A549 (cell line): ENCODE measurements at regions not wholly inside any gene's neighbourhood (a gene's known extent, or its start where the extent isn't known, plus 50 kb on each side); places are given as distances from the start of the nearest gene placed in this dataset.

Experiments used
- ATAC-seq, 2 experiments: fragments of 200-7000 bp in 1 of 2; fragments of >200 bp in 1 of 2; cut with Nextera tagmentation in 1 of 2; cut with Tn5 transposase in 1 of 2; 3 replicates each; pipeline versions ENCODE4 v1.8.0 to v1.9.1; 2018 to 2020; ENCODE audit warnings: mild to moderate bottlenecking in 1 of 2, moderate library complexity in 1 of 2
- CTCF ChIA-PET: fragments of 300-600 bp; sonication (Branson Sonifier 250); formaldehyde crosslinking; extraction: SDS; loops from one replicate; lab custom pipeline; 2021; ENCODE audit warnings: antibody characterized with exemption, inconsistent platforms; lab: Yijun Ruan, JAX
- POLR2A ChIA-PET: fragments of 350-600 bp; formaldehyde crosslinking; extraction: SDS; loops from one replicate; lab custom pipeline; 2021; ENCODE audit warnings: antibody characterized with exemption, inconsistent platforms; lab: Yijun Ruan, JAX
- DNase-seq, 2 experiments: peaks; one replicate each; pipeline versions ENCODE4 v3.0.0 to v3.0.0-alpha.2; 2011 to 2016; ENCODE audit warnings: low read depth in 1 of 2, low spot score in 1 of 2
- FAIRE-seq: peaks from 2 replicates; lab custom pipeline; 2011; peaks lifted over from hg19 to GRCh38; lab: Jason Lieb, UNC
- H3K27ac ChIP-seq, 2 experiments: fragments of >200 bp; sonication (Bioruptor Twin); formaldehyde crosslinking; 3 replicates each; pipeline ENCODE4 v1.5.1; 2016 to 2017
- H3K4me1 ChIP-seq: fragments of >200 bp; sonication (Bioruptor Twin); formaldehyde crosslinking; 3 replicates; pipeline ENCODE4 v1.6.1; 2016
- H3K4me2 ChIP-seq: fragments of >200 bp; sonication (Bioruptor Twin); formaldehyde crosslinking; 3 replicates; pipeline ENCODE4 v1.6.1; 2016
- H3K4me3 ChIP-seq: fragments of >200 bp; sonication (Bioruptor Twin); formaldehyde crosslinking; 3 replicates; pipeline ENCODE4 v1.5.1; 2016
- H3K9me3 ChIP-seq: fragments of >200 bp; sonication (Bioruptor Twin); formaldehyde crosslinking; 3 replicates; pipeline ENCODE4 v1.6.1; 2016
- CBX2 ChIP-seq: fragments of 200-600 bp; sonication (generic); IDR thresholded peaks from 2 replicates; pipeline ENCODE4 v1.6.1; 2016; ENCODE audit warnings: low read depth, mild to moderate bottlenecking, borderline replicate concordance
- CEBPB ChIP-seq, 2 experiments: fragments of >200 bp in 1 of 2; sonication (Bioruptor Twin) in 1 of 2; formaldehyde crosslinking in 1 of 2; IDR thresholded peaks; 2 replicates each; pipeline ENCODE4 v1.6.1; 2012 to 2016
- CHD2 ChIP-seq: fragments of 150-350 bp; IDR thresholded peaks from 2 replicates; pipeline ENCODE4 v1.6.1; 2014; ENCODE audit warnings: low read length; ENCODE audit not compliant: partially characterized antibody
- CHD4 ChIP-seq: fragments of 200-600 bp; sonication (generic); IDR thresholded peaks from 2 replicates; pipeline ENCODE4 v1.6.1; 2016; ENCODE audit warnings: antibody characterized with exemption, mild to moderate bottlenecking, borderline replicate concordance
- EHF ChIP-seq: fragments of 250-450 bp; sonication (Bioruptor Pico); IDR thresholded peaks from 2 replicates; pipeline ENCODE4 v1.5.0; 2020; ENCODE audit warnings: mild to moderate bottlenecking
- EP300 ChIP-seq, 2 experiments: fragments of >200 bp; sonication (Bioruptor Twin); formaldehyde crosslinking; IDR thresholded peaks; 2 replicates in 1 of 2; 3 replicates in 1 of 2; pipeline ENCODE4 v1.6.1; 2016 to 2017
- FOSL2 ChIP-seq, 2 experiments: fragments of 450-650 bp in 1 of 2; fragments of >200 bp in 1 of 2; sonication (Bioruptor Twin) in 1 of 2; formaldehyde crosslinking; IDR thresholded peaks; 2 replicates each; pipeline versions ENCODE4 v1.5.0 to v1.6.1; 2016 to 2020; ENCODE audit warnings: mild to moderate bottlenecking in 1 of 2, moderate library complexity in 1 of 2
- FOXS1 ChIP-seq: fragments of 250-450 bp; sonication (Bioruptor Pico); IDR thresholded peaks from 2 replicates; pipeline ENCODE4 v1.5.0; 2020; ENCODE audit warnings: mild to moderate bottlenecking, moderate library complexity
- GATA3 ChIP-seq: IDR thresholded peaks from 2 replicates; pipeline ENCODE4 v1.6.1; 2012; ENCODE audit warnings: borderline replicate concordance
- HDAC2 ChIP-seq: fragments of 200-600 bp; sonication (generic); IDR thresholded peaks from 2 replicates; pipeline ENCODE4 v1.6.1; 2016
- HEYL ChIP-seq: fragments of 250-450 bp; sonication (Bioruptor Pico); IDR thresholded peaks from 2 replicates; pipeline ENCODE4 v1.8.0; 2021; ENCODE audit warnings: mild to moderate bottlenecking, moderate library complexity
- KDM5A ChIP-seq: fragments of 200-600 bp; sonication (generic); IDR thresholded peaks from 2 replicates; pipeline ENCODE4 v1.6.1; 2016; ENCODE audit warnings: antibody characterized with exemption, mild to moderate bottlenecking
- MYC ChIP-seq: IDR thresholded peaks from 2 replicates; pipeline ENCODE4 v1.6.1; 2012; ENCODE audit warnings: mild to moderate bottlenecking, inconsistent platforms, low read length, improper control_type of control experiment, borderline replicate concordance
- NFE2L2 ChIP-seq: fragments of 150-350 bp; conservative IDR thresholded peaks from 2 replicates; pipeline ENCODE4 v1.6.1; 2014; ENCODE audit warnings: low read length
- NPAS2 ChIP-seq: fragments of 250-450 bp; sonication (Bioruptor Pico); IDR thresholded peaks from 2 replicates; pipeline ENCODE4 v1.8.0; 2022; ENCODE audit warnings: mild to moderate bottlenecking, moderate library complexity, borderline replicate concordance
- PHF8 ChIP-seq: fragments of 200-600 bp; sonication (generic); IDR thresholded peaks from 2 replicates; pipeline ENCODE4 v1.6.1; 2016; ENCODE audit warnings: low read depth, mild to moderate bottlenecking, antibody characterized with exemption, moderate library complexity, borderline replicate concordance
- RAD21 ChIP-seq, 2 experiments: fragments of >200 bp in 1 of 2; sonication (Bioruptor Twin) in 1 of 2; formaldehyde crosslinking in 1 of 2; IDR thresholded peaks in 1 of 2; conservative IDR thresholded peaks in 1 of 2; 2 replicates in 1 of 2; 3 replicates in 1 of 2; pipeline ENCODE4 v1.6.1; 2012 to 2018; ENCODE audit warnings: inconsistent platforms in 1 of 2
- RCOR1 ChIP-seq: fragments of 150-350 bp; IDR thresholded peaks from 2 replicates; pipeline ENCODE4 v1.6.1; 2014; ENCODE audit warnings: antibody characterized with exemption, low read length, low read depth
- RFX5 ChIP-seq: fragments of 450-650 bp; IDR thresholded peaks from 2 replicates; pipeline ENCODE4 v1.7.1; 2014; ENCODE audit warnings: antibody characterized with exemption, mild to moderate bottlenecking, moderate library complexity
- SMC3 ChIP-seq: fragments of >200 bp; sonication (Bioruptor Twin); formaldehyde crosslinking; IDR thresholded peaks from 3 replicates; pipeline ENCODE4 v1.6.1; 2018; ENCODE audit warnings: inconsistent platforms
- TP53 ChIP-seq: fragments of 250-450 bp; sonication (Bioruptor Pico); IDR thresholded peaks from 2 replicates; pipeline ENCODE4 v1.5.0; 2021; ENCODE audit warnings: mild to moderate bottlenecking, moderate library complexity
- ZC3H11A ChIP-seq: fragments of 450-650 bp; IDR thresholded peaks from 2 replicates; pipeline ENCODE4 v1.6.1; 2014; ENCODE audit warnings: antibody characterized with exemption, mild to moderate bottlenecking
- ZFP36 ChIP-seq: fragments of 450-650 bp; IDR thresholded peaks from 2 replicates; pipeline ENCODE4 v1.6.1; 2014; ENCODE audit warnings: borderline replicate concordance; ENCODE audit not compliant: partially characterized antibody
- ZNF302 ChIP-seq: fragments of 250-450 bp; sonication (Bioruptor Pico); IDR thresholded peaks from 2 replicates; pipeline ENCODE4 v1.9.0; 2021; ENCODE audit warnings: inconsistent platforms, mild to moderate bottlenecking, moderate library complexity
- WGBS: methylation state at CpG from one replicate; pipeline ENCODE4 v1.1.6; 2017; ENCODE audit errors: missing lambda C conversion rate; 5-methylcytosine and 5-hydroxymethylcytosine counted together
- TF ChIP-seq, protein P1 (sequence below): IDR thresholded peaks from 2 replicates; pipeline ENCODE4 v1.6.1; 2012; ENCODE audit warnings: low read depth, borderline replicate concordance
- TF ChIP-seq, protein P2 (sequence below): fragments of >200 bp; sonication (Bioruptor Twin); formaldehyde crosslinking; IDR thresholded peaks from 2 replicates; pipeline ENCODE4 v1.6.1; 2016
- TF ChIP-seq, protein P3 (sequence below): fragments of >200 bp; sonication (Bioruptor Twin); formaldehyde crosslinking; IDR thresholded peaks from 3 replicates; pipeline ENCODE4 v1.5.1; 2016
- TF ChIP-seq, protein P4 (sequence below): fragments of 250-450 bp; sonication (Bioruptor Pico); IDR thresholded peaks from 2 replicates; pipeline ENCODE4 v1.5.0; 2021; ENCODE audit warnings: mild to moderate bottlenecking, moderate library complexity, borderline replicate concordance
- TF ChIP-seq, protein P5 (sequence below): fragments of 150-350 bp; IDR thresholded peaks from 2 replicates; pipeline ENCODE4 v1.6.1; 2014; ENCODE audit warnings: low read depth, mild to moderate bottlenecking, low read length
- TF ChIP-seq, protein P6 (sequence below): fragments of >200 bp; sonication (Bioruptor Twin); formaldehyde crosslinking; IDR thresholded peaks from 3 replicates; pipeline ENCODE4 v1.6.1; 2016

DNA sequence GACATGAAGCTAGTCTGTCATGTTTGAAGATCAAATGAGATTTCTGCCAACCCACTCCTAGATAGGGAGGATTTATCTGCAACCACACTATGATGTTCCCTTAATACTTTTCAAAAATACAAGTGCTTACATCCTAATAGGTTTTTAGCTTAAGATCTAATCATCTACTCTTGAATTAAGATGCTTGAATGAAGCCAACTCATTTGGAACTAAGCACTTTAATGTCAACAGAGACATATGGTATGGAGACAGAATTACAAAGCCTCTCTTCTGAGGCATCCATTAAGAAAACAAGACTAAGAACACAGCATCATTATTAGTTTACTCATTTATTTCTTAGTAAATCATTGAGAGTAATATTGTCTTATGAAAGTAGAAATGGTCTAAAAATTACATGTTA, 139.3 kb upstream of the NFIB start:
- H3K27ac ChIP-seq, result no peak overlapping the region
- no peak overlapping the region for H3K4me3 ChIP-seq
- POLR2A ChIA-PET, result no interaction called here
- no peaks in the 10 kb centered on the region for H3K4me1 ChIP-seq
- DNase-seq, result no peak
- CTCF ChIA-PET, result no interaction called here
- H3K9me3 ChIP-seq, result no peaks in the 10 kb centered on the region
- TF ChIP-seq, protein P1, sequence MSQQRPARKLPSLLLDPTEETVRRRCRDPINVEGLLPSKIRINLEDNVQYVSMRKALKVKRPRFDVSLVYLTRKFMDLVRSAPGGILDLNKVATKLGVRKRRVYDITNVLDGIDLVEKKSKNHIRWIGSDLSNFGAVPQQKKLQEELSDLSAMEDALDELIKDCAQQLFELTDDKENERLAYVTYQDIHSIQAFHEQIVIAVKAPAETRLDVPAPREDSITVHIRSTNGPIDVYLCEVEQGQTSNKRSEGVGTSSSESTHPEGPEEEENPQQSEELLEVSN, result no peak
- TF ChIP-seq CHD2 (no peak), EHF (CRISPR knock-in tag) (no peak), KDM5A (no peak), PHF8 (no peak), EP300 (IDR thresholded peaks at IDR 0.05) (no peak), CBX2 (no peak), HDAC2 (no peak), CHD4 (no peak), TP53 (no peak), RFX5 (no peak), FOSL2 (IDR thresholded peaks at IDR 0.05) (no peak), FOSL2 (CRISPR knock-in tag; IDR thresholded peaks at IDR 0.05) (no peak), SMC3 (no peak), RCOR1 (no peak)
- TF ChIP-seq, protein P2, sequence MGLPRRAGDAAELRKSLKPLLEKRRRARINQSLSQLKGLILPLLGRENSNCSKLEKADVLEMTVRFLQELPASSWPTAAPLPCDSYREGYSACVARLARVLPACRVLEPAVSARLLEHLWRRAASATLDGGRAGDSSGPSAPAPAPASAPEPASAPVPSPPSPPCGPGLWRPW, result no peak
- TF ChIP-seq, protein P3, sequence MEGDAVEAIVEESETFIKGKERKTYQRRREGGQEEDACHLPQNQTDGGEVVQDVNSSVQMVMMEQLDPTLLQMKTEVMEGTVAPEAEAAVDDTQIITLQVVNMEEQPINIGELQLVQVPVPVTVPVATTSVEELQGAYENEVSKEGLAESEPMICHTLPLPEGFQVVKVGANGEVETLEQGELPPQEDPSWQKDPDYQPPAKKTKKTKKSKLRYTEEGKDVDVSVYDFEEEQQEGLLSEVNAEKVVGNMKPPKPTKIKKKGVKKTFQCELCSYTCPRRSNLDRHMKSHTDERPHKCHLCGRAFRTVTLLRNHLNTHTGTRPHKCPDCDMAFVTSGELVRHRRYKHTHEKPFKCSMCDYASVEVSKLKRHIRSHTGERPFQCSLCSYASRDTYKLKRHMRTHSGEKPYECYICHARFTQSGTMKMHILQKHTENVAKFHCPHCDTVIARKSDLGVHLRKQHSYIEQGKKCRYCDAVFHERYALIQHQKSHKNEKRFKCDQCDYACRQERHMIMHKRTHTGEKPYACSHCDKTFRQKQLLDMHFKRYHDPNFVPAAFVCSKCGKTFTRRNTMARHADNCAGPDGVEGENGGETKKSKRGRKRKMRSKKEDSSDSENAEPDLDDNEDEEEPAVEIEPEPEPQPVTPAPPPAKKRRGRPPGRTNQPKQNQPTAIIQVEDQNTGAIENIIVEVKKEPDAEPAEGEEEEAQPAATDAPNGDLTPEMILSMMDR, result no peak
- TF ChIP-seq, protein P4, sequence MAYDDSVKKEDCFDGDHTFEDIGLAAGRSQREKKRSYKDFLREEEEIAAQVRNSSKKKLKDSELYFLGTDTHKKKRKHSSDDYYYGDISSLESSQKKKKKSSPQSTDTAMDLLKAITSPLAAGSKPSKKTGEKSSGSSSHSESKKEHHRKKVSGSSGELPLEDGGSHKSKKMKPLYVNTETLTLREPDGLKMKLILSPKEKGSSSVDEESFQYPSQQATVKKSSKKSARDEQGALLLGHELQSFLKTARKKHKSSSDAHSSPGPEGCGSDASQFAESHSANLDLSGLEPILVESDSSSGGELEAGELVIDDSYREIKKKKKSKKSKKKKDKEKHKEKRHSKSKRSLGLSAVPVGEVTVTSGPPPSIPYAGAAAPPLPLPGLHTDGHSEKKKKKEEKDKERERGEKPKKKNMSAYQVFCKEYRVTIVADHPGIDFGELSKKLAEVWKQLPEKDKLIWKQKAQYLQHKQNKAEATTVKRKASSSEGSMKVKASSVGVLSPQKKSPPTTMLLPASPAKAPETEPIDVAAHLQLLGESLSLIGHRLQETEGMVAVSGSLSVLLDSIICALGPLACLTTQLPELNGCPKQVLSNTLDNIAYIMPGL, result no peak
- TF ChIP-seq, protein P5, sequence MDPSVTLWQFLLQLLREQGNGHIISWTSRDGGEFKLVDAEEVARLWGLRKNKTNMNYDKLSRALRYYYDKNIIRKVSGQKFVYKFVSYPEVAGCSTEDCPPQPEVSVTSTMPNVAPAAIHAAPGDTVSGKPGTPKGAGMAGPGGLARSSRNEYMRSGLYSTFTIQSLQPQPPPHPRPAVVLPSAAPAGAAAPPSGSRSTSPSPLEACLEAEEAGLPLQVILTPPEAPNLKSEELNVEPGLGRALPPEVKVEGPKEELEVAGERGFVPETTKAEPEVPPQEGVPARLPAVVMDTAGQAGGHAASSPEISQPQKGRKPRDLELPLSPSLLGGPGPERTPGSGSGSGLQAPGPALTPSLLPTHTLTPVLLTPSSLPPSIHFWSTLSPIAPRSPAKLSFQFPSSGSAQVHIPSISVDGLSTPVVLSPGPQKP, result no peak
- ATAC-seq, result no peak
- peak; percentile 7 for FAIRE-seq
- no peak overlapping the region for H3K4me2 ChIP-seq

DNA sequence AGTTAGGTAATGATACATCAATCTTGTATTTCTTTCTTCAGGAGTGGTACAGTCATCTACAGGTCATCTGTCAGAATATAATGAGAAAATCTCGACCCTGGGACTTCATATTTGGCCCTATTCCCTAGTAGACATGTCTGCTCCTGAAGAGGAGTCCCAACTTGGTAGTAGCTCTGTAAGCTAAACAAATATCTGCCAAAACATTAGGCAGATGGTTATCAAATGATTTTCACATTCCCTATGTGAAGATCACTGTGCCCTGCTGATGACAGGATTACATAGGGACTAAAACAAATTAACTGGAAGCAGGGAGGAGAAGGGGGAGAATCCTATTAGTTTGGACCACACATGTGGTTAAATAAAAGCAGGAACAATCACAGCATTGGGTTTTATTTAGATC, 138.6 kb upstream of the NFIB start:
- peaks cover 3% of the 10 kb centered on the region; the same call in 1 of the 3 replicates for H3K9me3 ChIP-seq
- WGBS, result 0% methylated on average over 1 of the region's 1 CpG
- ATAC-seq (no peak), FAIRE-seq (no peak), DNase-seq (no peak)
- CTCF ChIA-PET, result no interaction called here
- H3K4me1 ChIP-seq, result no peaks in the 10 kb centered on the region
- POLR2A ChIA-PET, result no interaction called here
- no peak overlapping the region for H3K4me2 ChIP-seq
- H3K27ac ChIP-seq, result no peak overlapping the region
- no peak overlapping the region for H3K4me3 ChIP-seq
- TF ChIP-seq, protein P5, result no peak
- TF ChIP-seq HEYL (no peak), ZFP36 (no peak), EHF (CRISPR knock-in tag) (no peak), FOXS1 (CRISPR knock-in tag) (no peak), RAD21 (conservative IDR thresholded peaks at IDR 0.05 in 1 of 2, IDR thresholded peaks at IDR 0.05 in 1 of 2) (no peak), GATA3 (no peak), ZC3H11A (no peak), NFE2L2 (no peak), NPAS2 (CRISPR knock-in tag) (no peak), SMC3 (no peak), CEBPB (IDR thresholded peaks at IDR 0.05) (no peak), MYC (no peak), PHF8 (no peak), ZNF302 (CRISPR knock-in tag) (no peak)
- TF ChIP-seq, protein P6, sequence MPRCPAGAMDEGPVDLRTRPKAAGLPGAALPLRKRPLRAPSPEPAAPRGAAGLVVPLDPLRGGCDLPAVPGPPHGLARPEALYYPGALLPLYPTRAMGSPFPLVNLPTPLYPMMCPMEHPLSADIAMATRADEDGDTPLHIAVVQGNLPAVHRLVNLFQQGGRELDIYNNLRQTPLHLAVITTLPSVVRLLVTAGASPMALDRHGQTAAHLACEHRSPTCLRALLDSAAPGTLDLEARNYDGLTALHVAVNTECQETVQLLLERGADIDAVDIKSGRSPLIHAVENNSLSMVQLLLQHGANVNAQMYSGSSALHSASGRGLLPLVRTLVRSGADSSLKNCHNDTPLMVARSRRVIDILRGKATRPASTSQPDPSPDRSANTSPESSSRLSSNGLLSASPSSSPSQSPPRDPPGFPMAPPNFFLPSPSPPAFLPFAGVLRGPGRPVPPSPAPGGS, result no peak
